Lower leg skin (tissue), 4 donors: ENCODE measurements at regions not wholly inside any gene's neighbourhood (a gene's known extent, or its start where the extent isn't known, plus 50 kb on each side); places are given as distances from the start of the nearest gene placed in this dataset.

Experiments used
- DNase-seq, 2 donors: peaks; one replicate each; pipeline ENCODE4 v3.0.0-alpha.2; 2019; ENCODE audit warnings: low spot score in 2 of 2
- H3K4me3 ChIP-seq: fragments of 200-600 bp; sonication (generic); 2 replicates; pipeline ENCODE4 v1.5.1; 2017; ENCODE audit warnings: mild to moderate bottlenecking, low read depth; ENCODE audit not compliant: poor library complexity, severe bottlenecking
- CTCF ChIP-seq, 3 donors: fragments of 450-650 bp; IDR thresholded peaks; one replicate each; pipeline ENCODE4 v1.5.1; 2016; ENCODE audit warnings: antibody characterized with exemption in 3 of 3, mild to moderate bottlenecking in 3 of 3, moderate library complexity in 2 of 3
- POLR2A ChIP-seq, 2 donors: fragments of 450-650 bp; IDR thresholded peaks; one replicate each; pipeline ENCODE4 v1.6.1; 2016 to 2017; ENCODE audit warnings: antibody characterized with exemption in 2 of 2, mild to moderate bottlenecking in 1 of 2, moderate library complexity in 1 of 2
- WGBS, 2 donors: methylation state at CpG; one replicate each; pipeline ENCODE4 v1.1.5; 2018; 5-methylcytosine and 5-hydroxymethylcytosine counted together
- intact Hi-C: fragments of 100-400 bp; cut with DNase I; formaldehyde crosslinking; loops from one replicate; pipeline ENCODE4 v1.15.0; 2023; ENCODE audit warnings: low total_unique reads

- 82 to 85% methylated on average over 1 of the region's 1 CpG for WGBS, 2 donors
- DNase-seq = no peak
- H3K4me3 ChIP-seq = no peak overlapping the region
- intact Hi-C loops = no loop called here
- no peak for TF ChIP-seq POLR2A (IDR thresholded peaks at IDR 0.05)
- no peak for TF ChIP-seq CTCF (IDR thresholded peaks at IDR 0.05)
Measured at GRCh38 chr4:135354876-135355275, 1153.3 kb upstream of the PABPC4L start.

DNA sequence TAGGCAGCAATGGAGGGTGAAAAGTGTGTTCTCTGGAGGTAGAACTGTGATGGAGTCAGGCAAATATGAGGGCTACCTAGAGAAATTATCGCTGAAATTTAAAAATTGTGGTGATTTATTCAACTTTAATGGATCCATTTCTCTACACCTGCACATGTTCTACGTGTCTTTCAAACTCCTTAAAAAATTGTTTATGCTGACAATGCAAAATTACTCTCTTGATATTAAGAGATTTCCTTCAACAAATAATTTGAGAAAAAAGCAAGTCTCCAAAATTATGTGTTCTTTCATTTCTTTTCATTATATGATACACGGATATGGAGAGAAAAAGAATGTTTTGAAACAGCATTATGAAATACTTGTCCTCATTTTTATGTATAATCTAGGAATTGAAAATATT is 1151.4 kb upstream of the PABPC4L start:
- WGBS, 2 donors = 69 to 73% methylated on average over 3 of the region's 3 CpGs
- TF ChIP-seq CTCF (IDR thresholded peaks at IDR 0.05) = no peak
- H3K4me3 ChIP-seq = no peak overlapping the region
- intact Hi-C loops = no loop called here
- no peak for DNase-seq

- no peak overlapping the region for H3K4me3 ChIP-seq
- WGBS, 2 donors = 71 to 86% methylated on average over 2 of the region's 2 CpGs
- intact Hi-C loops = no loop called here
- peak in 1 of 2 donors; percentile 81 for DNase-seq
- TF ChIP-seq POLR2A (IDR thresholded peaks at IDR 0.05) (no peak), CTCF (IDR thresholded peaks at IDR 0.05) (no peak)
Measured at GRCh38 chr4:135344492-135344891, 1142.9 kb upstream of the PABPC4L start.

GRCh38 chr4:135338181-135338580 is 1136.6 kb upstream of the PABPC4L start:
- no peak overlapping the region for H3K4me3 ChIP-seq
- DNase-seq = no peak
- intact Hi-C loops = no loop called here
- TF ChIP-seq POLR2A (IDR thresholded peaks at IDR 0.05) (no peak), CTCF (IDR thresholded peaks at IDR 0.05) (no peak)

- intact Hi-C loops = no loop called here
- 62 to 64% methylated on average over 2 of the region's 2 CpGs for WGBS, 2 donors
- no peak for DNase-seq
- H3K4me3 ChIP-seq = no peak overlapping the region
- no peak for TF ChIP-seq CTCF (IDR thresholded peaks at IDR 0.05)
- TF ChIP-seq POLR2A (IDR thresholded peaks at IDR 0.05) = no peak
Measured at GRCh38 chr4:135325264-135325663, 1123.7 kb upstream of the PABPC4L start.

GRCh38 chr4:135319685-135320084 is 1118.1 kb upstream of the PABPC4L start:
- no peak overlapping the region for H3K4me3 ChIP-seq
- no peak for TF ChIP-seq POLR2A (IDR thresholded peaks at IDR 0.05)
- TF ChIP-seq CTCF (IDR thresholded peaks at IDR 0.05) = no peak
- WGBS, 2 donors = 82 to 90% methylated on average over 2 of the region's 2 CpGs
- no peak for DNase-seq
- intact Hi-C loops = loop anchor here (2.0 kb wide), 1 partner anchor 119 kb away; no protein-coding TSS in a partner anchor
